T follicular helper cell (primary cell): ENCODE measurements at regions not wholly inside any gene's neighbourhood (a gene's known extent, or its start where the extent isn't known, plus 50 kb on each side); places are given as distances from the start of the nearest gene placed in this dataset.

ENCODE experiments used
- DNase-seq: peaks from one replicate; pipeline ENCODE4 v3.0.0-alpha.2; 2020; ENCODE audit warnings: low read depth

DNA sequence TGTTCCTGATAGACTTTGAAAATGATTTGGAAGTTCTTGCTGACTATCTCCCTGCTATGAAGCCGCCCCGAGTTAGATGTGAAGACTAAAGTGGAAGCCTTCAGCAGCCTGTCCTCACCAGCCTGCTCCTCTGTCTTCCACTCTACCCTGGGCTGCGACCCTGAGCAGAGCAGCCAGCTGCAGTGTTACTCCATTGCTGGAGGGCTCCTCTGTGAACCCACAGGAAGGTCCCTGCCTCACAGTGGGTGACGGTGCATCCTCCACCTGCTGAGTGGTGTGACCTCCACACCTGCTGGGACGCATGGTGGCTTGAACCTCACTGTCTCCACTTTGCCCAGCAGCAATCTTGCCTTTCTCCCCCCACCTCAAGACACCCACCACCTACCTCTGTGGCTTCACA, 116.4 kb downstream of the IRS2 start:
- DNase-seq: no peak

DNA sequence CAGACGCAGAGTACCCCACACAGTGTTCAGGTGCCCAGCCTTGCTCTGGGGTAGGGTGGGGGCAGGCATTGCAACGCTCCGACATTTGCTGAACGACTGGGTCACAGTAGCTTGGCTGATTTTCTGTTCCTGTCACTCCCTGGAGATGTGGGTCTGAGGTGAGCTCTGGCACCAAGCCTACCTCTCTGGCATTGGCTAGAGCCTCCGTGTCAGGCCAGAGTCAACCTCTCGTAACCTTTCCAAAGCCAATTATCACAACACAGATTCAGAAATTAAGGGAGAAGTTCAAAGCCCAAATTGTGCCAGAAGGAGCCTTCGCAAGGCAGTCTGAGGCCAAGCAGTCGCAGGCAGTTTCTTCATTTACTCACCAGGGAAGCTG, 117.2 kb downstream of the IRS2 start:
- DNase-seq: no peak

DNA sequence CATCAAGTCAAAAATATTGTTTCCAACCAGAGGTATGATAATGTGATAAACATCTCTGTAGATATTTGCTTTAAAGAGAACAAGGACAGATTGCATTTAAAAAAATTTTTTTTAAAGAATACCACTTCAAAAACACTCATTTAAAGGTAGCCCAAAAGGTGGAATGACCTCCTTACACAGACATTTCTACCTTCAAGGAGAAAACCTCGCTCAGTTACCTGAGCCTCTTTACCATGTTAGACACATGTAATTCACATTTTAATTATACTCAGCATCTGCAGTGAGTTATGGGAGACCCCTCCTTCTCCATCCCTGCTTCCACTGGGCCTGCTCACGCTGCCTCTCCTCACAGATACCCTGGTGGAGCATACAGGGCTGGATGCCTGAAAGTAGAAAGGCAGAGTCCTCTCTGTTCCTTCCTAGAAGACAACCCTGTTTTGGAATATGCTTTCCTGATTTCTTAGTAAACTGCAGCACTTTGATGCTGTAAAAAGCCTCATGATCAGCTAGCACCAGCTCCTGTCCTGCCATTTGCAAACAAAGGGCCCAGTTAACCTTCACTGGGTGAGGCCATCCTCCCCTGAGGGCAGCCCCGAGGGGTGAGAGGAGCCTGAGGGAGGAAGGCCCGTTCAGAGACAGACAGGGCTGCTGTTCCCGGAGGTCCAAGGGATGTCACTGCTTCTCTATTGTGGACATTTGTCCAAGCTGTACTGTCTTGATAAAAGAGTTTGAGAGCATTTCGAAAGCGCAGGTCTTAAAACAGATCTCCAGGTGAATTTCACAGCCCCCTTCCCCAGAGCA, 117.8 kb downstream of the IRS2 start:
- DNase-seq: no peak

DNA sequence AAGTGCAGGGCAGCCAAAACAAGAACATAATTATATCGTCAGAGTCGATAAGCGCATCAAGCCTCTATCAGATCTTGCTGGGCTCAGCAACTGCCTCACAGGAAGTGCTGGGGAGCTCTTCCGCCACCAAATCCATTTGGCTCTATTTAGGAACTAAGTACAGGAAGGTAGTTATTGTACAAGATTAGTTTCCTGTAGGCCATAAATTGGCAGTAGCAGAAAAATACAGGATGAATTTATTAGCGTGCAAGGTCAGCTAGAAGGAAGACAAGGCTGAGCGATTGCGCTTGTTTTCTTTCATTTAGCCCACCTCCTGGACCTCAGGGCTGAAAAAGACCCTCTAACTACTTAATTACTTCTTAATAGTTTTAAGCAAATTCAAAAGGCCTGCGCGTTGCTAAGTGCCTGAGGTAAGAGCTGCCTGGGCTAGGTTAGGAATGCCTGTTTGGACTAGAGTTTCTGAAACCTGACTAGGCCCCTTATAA, 118.5 kb downstream of the IRS2 start:
- no peak for DNase-seq

DNA sequence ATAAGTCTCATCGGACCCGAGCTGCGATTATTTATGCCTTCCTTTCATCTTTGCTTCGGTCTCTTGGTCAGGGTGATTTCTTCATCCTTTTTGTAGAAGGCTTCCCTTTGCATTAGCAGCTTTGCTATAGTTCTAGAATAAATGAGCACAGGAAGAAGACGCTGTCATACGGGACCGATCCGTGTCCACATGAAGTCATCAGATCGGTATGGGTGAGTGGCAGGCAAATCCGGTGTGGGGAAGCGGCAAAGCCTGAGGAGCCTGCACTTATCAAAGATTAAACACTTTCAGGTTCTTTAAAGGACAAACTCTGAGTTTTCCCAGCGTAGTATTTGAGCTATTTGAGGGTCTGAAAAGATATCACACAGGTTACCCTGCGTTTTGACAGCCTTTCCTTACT, 119.3 kb downstream of the IRS2 start:
- DNase-seq: no peak

DNA sequence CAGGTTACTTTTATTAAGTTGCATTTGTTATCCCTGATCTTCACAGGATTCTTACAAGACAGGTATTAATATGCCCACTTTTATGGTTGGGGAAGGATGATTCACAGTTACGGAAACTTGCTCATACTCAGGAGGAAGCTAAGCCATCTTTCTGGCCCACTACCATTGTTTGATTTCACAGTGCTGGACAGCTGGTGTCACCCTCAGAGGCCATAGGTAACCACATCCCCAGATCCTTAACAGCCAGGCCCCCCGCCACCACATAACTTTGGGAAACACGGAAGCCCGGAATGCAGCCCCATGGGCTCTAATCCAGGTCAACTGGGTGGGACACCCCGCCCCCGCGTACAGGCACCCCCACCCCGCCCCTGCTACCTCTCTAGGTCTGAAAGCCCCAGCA, 119.7 kb downstream of the IRS2 start:
- DNase-seq: no peak

DNA sequence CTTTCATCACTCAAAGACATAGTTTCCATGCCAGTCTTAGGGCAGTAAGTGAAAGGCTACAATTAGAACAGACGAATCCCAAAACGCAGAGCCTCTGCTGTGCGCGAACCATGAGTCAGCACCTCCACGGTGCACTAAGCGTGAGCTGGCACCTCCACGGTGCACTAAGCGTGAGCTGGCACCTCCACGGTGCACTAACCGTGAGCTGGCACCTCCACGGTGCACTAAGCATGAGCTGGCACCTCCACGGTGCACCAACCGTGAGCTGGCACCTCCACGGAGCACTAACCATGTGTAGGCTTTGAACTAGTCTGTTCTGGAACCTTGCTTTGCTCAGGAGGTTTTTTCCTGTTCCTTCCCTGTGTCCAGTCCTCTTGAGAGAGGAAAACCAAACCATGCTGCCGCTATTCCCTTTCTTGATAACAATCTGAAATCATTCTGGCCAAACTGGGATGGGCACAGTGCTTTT, 120.6 kb downstream of the IRS2 start:
- DNase-seq: no peak

DNA sequence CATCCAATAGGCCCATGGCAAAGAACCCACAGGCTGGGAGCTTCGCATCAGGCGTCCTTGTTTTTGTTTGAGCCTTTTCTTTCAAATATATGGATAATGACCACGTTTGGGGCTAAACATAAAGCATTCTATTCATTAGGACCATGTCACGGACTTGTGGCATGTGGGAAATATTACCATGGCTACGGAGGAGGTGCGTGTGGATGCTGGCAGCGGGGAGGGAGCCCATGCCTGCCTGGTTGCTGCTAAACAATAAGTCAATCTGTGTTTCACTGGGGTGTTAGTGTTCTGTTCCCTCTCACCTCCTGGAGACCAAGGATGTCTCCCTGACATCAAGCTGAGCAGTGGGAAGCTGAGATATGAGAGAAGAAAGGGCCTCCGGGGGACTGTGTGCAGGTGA, 121.1 kb downstream of the IRS2 start:
- no peak for DNase-seq

DNA sequence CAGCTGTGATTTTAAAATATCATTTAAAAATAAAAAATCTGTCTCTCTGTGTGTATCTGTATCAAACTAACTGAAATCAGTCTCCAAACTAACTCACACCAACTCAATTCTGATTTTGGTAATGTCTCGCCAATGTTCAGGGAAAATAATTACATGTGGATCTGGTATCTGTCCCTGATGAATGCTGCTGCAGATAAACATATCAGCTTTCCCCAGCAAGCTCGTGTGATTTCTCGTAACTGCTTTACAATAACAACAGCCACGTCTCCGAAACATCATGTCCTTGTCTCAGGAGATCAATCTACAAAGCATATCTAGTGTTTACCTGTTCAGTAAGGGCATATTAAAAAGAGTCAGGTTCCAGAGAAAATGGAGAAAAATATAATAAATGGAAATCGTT, 129.0 kb downstream of the IRS2 start:
- DNase-seq: no peak

DNA sequence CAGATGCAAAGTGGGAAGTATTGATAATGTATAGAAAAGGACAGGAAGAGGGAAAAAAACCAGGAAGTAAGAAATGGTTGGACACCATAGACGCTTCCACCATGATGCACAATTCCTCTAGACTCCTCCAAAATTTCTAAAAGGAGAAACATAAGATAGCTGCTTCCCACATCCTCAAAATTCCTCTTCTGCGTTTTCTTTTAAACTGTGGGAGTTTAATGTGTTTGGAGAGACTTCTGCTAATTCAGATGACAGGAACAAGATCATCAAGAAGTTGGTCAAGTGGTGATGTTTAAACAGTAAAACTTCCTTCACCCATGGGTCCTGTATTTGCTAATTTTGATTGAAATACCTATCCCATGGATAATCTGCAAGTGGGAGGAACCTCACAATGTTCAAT, 130.2 kb downstream of the IRS2 start:
- no peak for DNase-seq

DNA sequence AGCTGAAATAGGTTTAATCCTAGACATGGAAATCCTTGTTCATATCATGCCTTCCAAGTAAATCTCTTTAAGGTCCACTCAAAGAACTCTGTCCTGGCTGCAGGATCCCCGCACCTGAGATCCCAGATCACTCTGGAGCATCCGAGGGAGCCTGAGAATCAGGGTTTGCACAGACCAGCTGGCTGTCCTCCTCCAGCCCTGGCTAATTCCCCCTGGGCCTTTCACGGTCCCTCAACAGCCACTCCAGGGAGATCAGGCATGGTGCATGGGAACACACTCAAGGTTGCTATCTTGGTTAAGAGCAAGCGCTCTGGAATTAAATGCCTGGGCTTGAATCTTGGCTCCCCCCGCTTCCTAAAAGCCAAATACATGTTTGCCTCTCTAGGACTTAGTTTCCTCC, 130.8 kb downstream of the IRS2 start:
- no peak for DNase-seq

DNA sequence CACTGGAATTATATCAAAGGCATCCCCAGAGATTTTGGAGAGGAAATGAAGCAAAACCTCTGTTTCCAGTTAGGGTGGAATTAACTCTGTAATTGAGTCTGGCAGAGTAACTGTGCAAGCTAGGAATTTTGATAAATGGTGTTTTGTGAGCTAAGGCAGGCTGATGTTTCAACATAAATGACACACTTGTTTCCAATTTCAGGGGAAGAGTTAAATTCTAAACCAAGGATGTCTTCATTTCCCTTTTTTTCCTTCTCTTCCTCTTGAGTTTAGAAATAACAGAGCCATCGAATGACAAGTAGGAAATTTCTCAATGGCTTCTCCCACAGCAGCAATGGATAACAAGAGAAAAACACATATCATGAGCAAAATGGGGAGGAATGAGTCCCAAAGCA, 131.2 kb downstream of the IRS2 start:
- DNase-seq: no peak

DNA sequence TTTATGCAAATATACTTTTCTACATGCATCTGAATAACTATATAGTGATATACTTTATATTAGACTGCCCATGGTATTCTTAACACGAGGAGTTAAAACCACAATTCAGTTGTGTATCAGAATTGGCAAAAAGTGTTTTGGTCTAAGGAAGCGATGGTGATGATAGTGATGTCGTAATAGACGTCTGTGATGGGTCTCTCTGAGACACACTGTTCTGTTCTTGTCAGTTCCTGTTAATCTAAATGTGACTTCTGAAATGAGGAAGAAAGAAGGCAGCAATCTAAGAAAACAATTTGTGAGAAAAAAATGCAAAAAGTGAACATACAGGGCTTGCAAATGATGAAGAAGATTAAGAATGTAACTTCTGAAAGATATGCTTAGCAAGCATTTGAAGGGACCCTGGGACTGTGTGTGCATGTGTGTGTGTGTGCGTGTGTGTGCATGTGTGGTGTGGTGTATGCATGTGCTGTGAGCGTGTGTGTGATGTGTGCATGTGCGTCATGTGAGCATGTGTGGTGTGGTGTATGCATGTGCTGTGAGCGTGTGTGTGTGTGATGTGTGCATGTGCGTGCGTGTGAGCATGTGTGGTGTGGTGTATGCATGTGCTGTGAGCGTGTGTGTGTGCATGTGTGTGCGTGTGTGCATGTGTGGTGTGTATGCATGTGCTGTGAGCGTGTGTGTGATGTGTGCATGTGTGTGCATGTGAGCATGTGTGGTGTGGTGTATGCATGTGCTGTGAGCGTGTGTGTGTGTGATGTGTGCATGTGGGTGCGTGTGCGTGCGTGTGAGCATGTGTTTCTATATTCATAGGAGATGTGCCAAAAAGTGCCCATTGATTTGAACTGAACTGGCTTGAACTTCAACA, 131.8 kb downstream of the IRS2 start:
- DNase-seq: no peak

DNA sequence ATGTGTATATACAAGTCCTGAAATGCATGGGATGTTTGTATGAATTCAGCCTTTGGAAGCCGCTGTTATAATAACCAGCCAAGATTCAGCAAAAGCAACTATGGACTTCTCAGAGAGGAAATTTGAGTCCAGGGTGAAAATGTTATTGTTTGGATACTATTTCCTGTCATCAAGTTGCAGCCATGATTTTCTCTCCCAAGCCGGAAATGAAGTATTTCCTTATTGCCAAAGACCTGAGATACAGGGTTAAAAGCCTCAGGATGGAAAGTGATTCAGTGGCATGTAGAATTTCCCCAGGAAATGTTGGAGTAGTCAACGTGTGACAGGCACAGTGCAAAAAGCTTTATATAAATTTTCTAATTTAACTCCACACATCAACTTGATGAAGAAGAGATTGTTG, 133.9 kb downstream of the IRS2 start:
- no peak for DNase-seq

DNA sequence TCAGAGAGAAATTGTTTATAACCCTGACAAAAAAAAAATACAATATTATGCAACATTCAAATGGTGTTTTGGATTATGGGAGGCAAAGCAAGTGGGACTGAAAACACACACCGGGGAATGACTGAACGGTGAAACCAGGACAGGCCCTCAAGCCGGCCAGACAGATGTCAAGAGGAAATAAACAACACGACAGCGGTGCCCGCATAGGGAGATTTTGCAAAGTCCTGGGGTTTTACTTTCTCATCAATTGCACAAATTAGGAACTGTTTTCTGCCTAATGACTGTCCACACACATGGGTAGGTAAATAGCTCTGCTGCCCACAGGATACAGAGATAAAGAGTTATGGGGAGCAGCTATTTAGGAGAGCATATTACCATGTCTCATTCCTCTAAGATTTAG, 134.5 kb downstream of the IRS2 start:
- no peak for DNase-seq

DNA sequence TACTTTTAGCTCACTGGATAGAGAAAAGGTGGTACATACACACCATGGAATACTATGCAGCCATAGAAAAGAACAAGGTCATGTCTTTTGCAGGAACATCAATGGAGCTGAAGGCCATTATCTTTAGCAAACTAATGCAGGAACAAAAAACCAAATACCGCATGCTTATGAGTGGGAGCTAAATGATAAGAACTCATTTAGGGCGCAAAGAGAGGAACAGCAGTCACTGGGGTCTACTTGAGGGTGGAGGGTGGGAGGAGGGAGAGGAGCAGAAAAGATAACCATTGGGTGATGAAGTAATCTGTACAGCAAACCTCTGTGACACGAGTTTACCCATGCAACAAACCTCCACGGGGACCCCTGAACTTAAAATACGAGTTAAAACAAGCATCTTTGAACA, 135.1 kb downstream of the IRS2 start:
- no peak for DNase-seq

DNA sequence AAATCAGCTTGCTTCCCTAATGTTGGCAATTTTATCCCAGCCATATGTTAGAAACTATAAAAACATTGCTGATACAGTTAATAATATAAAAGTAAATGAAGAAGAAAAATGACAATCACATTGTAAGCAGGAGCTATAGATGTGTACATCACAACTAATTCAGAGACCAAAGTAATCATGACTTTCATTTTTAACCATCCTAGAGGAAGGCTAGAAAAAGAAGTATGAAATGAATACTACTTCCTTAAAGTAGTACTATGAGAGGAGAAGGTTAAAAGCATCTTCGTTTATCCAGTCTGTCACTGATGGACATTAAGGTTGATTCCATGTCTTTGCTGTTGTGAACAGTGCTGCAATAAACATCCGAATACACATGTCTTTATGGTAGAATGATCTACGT, 135.5 kb downstream of the IRS2 start:
- no peak for DNase-seq

DNA sequence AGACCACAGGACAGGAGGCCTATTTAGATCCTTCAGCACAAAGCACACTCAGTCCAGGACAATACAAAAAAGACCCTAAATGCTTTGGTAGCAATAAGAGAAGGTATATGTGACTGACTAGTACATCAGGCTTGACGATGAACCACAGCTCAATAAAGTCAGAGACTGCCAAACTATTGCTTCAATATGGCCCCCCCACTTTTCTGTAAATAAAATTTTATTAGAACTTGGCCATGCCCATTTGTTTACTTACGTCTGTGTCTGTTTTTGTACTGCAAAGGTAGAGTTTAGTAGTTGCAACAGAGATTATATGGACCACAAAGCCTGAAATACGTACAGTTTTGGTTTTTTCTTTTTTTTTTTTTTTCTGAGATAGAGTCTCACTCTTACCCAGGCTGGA, 136.7 kb downstream of the IRS2 start:
- DNase-seq: no peak

DNA sequence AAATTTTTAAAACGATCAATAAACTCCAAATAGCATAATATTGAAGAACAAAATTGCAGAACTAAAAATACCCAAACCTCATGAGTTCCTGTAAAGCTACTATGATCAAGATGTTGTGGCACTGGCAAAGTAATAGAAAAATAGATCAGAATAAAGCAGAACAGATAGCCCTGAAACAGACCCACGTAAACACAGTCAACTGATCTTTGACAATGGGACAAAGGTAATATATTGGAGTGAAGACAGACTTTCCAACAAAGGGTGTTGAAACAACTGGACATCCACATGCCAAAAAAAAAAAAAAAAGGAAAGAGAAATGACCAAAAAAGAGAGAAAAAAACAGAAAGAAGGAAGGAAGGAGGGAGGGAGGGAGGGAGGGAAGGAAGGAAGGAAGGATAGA, 138.7 kb downstream of the IRS2 start:
- no peak for DNase-seq

DNA sequence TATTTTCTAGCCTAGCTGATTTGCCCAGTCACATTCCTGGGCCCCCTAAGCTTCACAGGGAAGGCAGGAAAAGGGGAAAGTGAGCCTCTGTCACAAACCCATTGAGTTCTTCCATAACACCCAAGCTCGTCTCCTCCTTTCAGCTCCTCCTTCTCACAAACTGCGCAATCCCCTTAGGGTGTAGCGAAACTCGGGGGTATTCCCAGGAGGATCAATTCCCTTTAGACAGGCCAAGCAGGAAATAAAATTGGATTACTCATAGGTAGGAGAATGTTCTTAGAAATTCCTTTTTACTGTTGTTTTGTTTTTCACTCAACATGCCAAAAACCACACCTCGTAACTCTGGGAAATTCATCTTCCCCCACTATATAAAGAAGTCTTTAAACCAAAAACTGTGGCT, 139.3 kb downstream of the IRS2 start:
- DNase-seq: no peak

DNA sequence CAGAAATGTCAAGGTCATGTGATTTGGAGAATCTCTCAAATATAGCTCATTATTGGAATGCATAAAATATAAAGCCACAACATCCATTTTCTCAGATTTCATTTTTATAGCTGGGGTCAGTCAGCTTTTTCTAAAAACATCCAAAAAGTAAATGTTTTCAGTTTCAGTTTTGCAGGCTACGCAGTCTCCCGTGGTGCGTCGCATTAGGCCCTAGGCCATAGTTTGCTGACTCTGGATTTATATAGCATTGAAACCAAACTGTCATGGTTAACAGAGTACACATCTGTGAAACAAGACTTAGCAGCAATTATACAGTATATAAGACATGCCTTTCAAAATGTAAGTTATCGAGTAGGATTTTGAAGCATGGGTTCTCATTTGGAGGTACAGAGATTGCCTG, 140.0 kb downstream of the IRS2 start:
- DNase-seq: no peak

DNA sequence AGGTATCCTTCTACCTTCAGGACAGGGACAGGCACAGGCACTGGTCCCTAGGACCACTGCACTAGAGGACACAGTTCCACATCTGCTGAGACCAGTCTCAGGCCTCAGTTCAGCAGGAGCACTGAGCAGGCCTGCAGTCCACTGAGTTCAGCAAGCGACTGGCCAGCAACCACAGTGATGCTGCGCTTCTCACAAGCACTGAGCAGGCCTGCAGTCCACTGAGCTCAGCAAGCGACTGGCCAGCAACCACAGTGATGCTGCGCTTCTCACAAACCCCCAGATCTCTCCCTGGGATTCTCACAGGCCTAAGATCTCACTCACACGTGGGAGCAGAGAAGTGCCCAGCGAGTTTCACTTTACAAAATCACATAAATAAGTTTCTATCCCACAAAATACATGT, 140.6 kb downstream of the IRS2 start:
- DNase-seq: no peak

DNA sequence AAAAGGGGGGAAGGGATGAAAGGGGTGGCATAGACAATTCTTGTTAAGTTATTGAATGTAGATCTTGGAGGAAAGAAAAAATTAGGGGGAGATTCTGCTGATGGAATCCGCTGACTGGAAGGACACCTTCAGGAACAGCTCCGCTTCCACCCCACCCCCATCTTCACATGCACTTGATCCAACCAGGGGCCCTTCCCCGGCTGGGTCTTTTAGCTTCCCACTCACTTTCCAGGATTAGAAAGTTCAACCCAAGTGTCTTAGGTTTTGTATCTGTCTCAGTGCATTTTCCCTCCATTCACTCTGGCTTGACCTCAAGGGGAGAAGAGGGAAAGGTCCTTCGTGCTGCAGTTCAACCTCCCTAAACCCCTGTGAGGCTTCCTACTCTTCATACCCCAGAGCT, 141.4 kb downstream of the IRS2 start:
- DNase-seq: no peak
